GM23248 (cell line): ENCODE measurements at regions not wholly inside any gene's neighbourhood (a gene's known extent, or its start where the extent isn't known, plus 50 kb on each side); places are given as distances from the start of the nearest gene placed in this dataset.

Experiments used
- DNase-seq: peaks from one replicate; pipeline ENCODE4 v3.0.0-alpha.2; 2015
- H2AFZ ChIP-seq: fragments of 200-600 bp; sonication (generic); 2 replicates; pipeline ENCODE4 v1.6.1; 2016; ENCODE audit warnings: antibody characterized with exemption
- H3F3A ChIP-seq: fragments of 200-600 bp; sonication (generic); 2 replicates; pipeline ENCODE4 v1.6.1; 2016; ENCODE audit warnings: mild to moderate bottlenecking, antibody characterized with exemption, mixed run types; ENCODE audit not compliant: insufficient read depth
- H3K27ac ChIP-seq: fragments of 200-600 bp; sonication (generic); 2 replicates; pipeline ENCODE4 v1.5.1; 2016; ENCODE audit warnings: mild to moderate bottlenecking
- H3K27me3 ChIP-seq: fragments of 200-600 bp; sonication (generic); replicated peaks from 2 replicates; pipeline ENCODE4 v1.6.1; 2016; ENCODE audit warnings: mild to moderate bottlenecking; ENCODE audit not compliant: insufficient read depth
- H3K36me3 ChIP-seq: fragments of 200-600 bp; sonication (generic); 2 replicates; pipeline ENCODE4 v1.6.1; 2016; ENCODE audit warnings: low read depth, mild to moderate bottlenecking
- H3K4me1 ChIP-seq: fragments of 200-600 bp; sonication (generic); 2 replicates; pipeline ENCODE4 v1.6.1; 2016; ENCODE audit warnings: mild to moderate bottlenecking; ENCODE audit not compliant: insufficient read depth
- H3K4me2 ChIP-seq: fragments of 200-600 bp; sonication (generic); one replicate; pipeline ENCODE4 v1.6.1; 2016; ENCODE audit warnings: mild to moderate bottlenecking; ENCODE audit not compliant: unreplicated experiment
- H3K4me3 ChIP-seq: fragments of 200-600 bp; sonication (generic); 2 replicates; pipeline ENCODE4 v1.5.1; 2016; ENCODE audit warnings: mild to moderate bottlenecking
- H3K79me2 ChIP-seq: fragments of 200-600 bp; sonication (generic); 2 replicates; pipeline ENCODE4 v1.6.1; 2016; ENCODE audit warnings: mild to moderate bottlenecking; ENCODE audit not compliant: insufficient read depth
- H3K9ac ChIP-seq: fragments of 200-600 bp; sonication (generic); 2 replicates; pipeline ENCODE4 v1.6.1; 2016; ENCODE audit warnings: mild to moderate bottlenecking
- H3K9me2 ChIP-seq: fragments of 200-600 bp; sonication (generic); 2 replicates; pipeline ENCODE4 v1.6.1; 2016; ENCODE audit warnings: mixed run types, mild to moderate bottlenecking, moderate library complexity; ENCODE audit not compliant: insufficient read depth
- H3K9me3 ChIP-seq: fragments of 200-600 bp; sonication (generic); one replicate; pipeline ENCODE4 v1.6.1; 2017; ENCODE audit warnings: low read depth
- H4K20me1 ChIP-seq: fragments of 200-600 bp; sonication (generic); 2 replicates; pipeline ENCODE4 v1.6.0; 2016; ENCODE audit not compliant: insufficient read depth
- EZH2 ChIP-seq: fragments of 200-600 bp; sonication (generic); IDR thresholded peaks from 2 replicates; pipeline ENCODE4 v1.6.1; 2018; ENCODE audit warnings: antibody characterized with exemption, mild to moderate bottlenecking; ENCODE audit not compliant: insufficient read depth, poor library complexity, severe bottlenecking
- EZH2phosphoT487 ChIP-seq: fragments of 200-600 bp; sonication (generic); IDR thresholded peaks from 2 replicates; pipeline ENCODE4 v1.6.1; 2018; ENCODE audit warnings: antibody characterized with exemption, moderate library complexity, mild to moderate bottlenecking, low read depth; ENCODE audit not compliant: insufficient read depth
- WGBS, 2 experiments: methylation state at CpG; one replicate each; pipeline ENCODE4 v1.1.6; 2015 to 2017; ENCODE audit warnings: low lambda C conversion rate in 2 of 2, low coverage in 1 of 2; ENCODE audit errors: missing lambda C conversion rate in 2 of 2; 5-methylcytosine and 5-hydroxymethylcytosine counted together
- in situ Hi-C: fragments of 300-500 bp; cut with MboI; formaldehyde crosslinking; loops from 2 replicates; pipeline ENCODE4 v1.15.0; 2020

DNA sequence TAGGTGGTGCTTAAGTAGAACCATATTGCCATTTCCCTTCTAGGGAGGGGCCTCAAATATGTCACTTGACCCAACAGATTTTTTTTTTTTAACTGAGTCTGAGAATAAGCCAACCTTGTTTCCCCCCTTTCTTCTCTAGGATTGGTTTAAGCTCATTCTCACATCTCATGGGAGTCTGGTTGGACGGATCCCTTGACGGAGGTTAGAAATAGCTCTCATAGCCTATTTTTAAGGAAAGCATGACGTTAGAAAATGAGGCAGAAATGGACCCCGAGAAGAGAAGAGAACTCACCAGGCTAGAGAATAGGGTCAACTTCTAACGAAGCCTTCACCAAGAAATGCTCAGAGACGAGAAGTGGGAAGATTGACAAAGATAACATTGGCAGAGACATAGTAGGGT lies 95.1 kb upstream of the ZFHX3 start:
- Histone ChIP-seq H3F3A (no peaks in the 10 kb centered on the region), H3K4me2 (no peak overlapping the region), H3K27ac (no peak overlapping the region), H4K20me1 (no peaks in the 10 kb centered on the region), H3K36me3 (no peaks in the 10 kb centered on the region), H3K27me3 (no peaks in the 10 kb centered on the region), H3K79me2 (no peaks in the 10 kb centered on the region), H2AFZ (no peak overlapping the region), H3K9me2 (no peaks in the 10 kb centered on the region; the same call in 1 of the 2 replicates), H3K9ac (no peak overlapping the region), H3K4me1 (peaks cover 4% of the 10 kb centered on the region; the same call in 1 of the 2 replicates), H3K4me3 (no peak overlapping the region), H3K9me3 (no peaks in the 10 kb centered on the region)
- no peak for TF ChIP-seq EZH2phosphoT487
- WGBS, 2 experiments, result 95% methylated on average over 6 of the region's 6 CpGs
- DNase-seq, result no peak
- in situ Hi-C loops, result no loop called here

DNA sequence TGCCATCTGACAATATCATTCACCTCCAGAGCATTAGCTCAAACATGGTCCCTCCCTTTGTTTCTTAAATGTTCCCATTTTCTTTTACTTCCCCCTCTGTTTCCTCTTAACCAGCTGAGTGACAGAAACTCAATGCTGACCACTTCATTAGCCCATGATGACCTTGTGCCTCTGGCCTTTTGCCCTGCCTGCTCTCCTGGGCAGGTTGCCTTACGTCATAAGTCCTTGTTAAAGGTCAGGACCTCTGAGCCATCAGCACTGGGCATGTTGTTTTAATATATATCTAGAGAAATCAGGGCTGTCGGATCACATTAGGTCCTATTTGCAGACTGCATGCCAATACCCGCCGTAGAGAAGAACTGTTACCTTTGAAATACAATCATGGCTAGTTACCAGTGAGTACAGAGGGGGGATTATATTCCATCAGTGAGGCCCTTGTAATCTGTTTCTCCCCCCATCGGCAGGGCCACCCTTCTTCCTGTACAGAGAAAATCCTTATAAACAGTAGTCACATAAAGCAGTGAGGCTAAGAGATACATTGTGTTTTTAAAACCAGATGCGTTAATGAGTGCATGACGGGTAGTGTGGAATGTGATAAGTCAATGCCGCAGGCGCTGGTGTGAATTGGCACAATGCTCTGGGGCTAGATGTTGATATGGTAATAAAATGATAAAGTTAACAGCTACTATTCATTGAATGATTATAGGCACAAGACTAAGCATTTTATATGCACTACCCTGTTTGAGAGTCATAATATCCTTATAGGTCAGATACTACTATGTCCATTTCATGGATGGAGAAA lies 94.3 kb upstream of the ZFHX3 start:
- Histone ChIP-seq H3K36me3 (no peaks in the 10 kb centered on the region), H3K79me2 (no peaks in the 10 kb centered on the region), H3K9ac (no peak overlapping the region), H3K9me3 (no peaks in the 10 kb centered on the region), H3K27me3 (no peaks in the 10 kb centered on the region), H3K9me2 (no peaks in the 10 kb centered on the region; the same call in 1 of the 2 replicates), H2AFZ (no peak overlapping the region), H3K4me3 (no peak overlapping the region), H3K4me2 (no peak overlapping the region), H4K20me1 (no peaks in the 10 kb centered on the region), H3F3A (no peaks in the 10 kb centered on the region), H3K27ac (no peak overlapping the region), H3K4me1 (peaks cover 4% of the 10 kb centered on the region; the same call in 1 of the 2 replicates)
- no peak for DNase-seq
- TF ChIP-seq EZH2phosphoT487, result no peak
- no peak for TF ChIP-seq EZH2
- WGBS, 2 experiments, result 86 to 88% methylated on average over 9 of the region's 9 CpGs
- in situ Hi-C loops, result no loop called here

DNA sequence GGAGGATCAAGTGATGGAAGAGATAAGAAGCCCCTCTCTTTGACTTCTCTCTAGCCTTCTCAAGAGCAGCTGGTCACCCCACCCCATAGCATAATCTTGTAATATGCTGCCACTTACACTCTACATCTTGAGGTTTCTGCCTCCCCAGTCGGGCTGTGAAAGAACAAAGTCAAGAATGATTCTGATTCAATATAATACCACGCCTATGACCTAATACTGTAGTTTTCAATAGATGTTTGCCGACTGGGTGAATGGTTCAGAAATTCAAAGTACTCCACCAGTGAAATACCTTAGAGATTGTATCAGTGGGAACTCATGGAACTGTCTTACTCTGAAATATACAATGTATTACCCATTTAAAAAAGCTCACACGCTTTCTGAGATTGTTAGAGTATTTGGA lies 93.0 kb upstream of the ZFHX3 start:
- H3F3A ChIP-seq, result no peaks in the 10 kb centered on the region
- WGBS, 2 experiments, result 88% methylated on average over 4 of the region's 4 CpGs
- no peaks in the 10 kb centered on the region; the same call in 1 of the 2 replicates for H3K9me2 ChIP-seq
- in situ Hi-C loops, result no loop called here
- no peaks in the 10 kb centered on the region for H4K20me1 ChIP-seq
- H3K27ac ChIP-seq, result no peak overlapping the region
- no peak overlapping the region for H3K4me3 ChIP-seq
- no peaks in the 10 kb centered on the region for H3K27me3 ChIP-seq
- no peaks in the 10 kb centered on the region for H3K9me3 ChIP-seq
- no peak overlapping the region for H3K9ac ChIP-seq
- TF ChIP-seq EZH2 (no peak), EZH2phosphoT487 (no peak)
- H2AFZ ChIP-seq, result no peak overlapping the region
- DNase-seq, result no peak
- H3K4me1 ChIP-seq, result peaks cover 4% of the 10 kb centered on the region; the same call in 1 of the 2 replicates
- no peaks in the 10 kb centered on the region for H3K79me2 ChIP-seq
- no peaks in the 10 kb centered on the region for H3K36me3 ChIP-seq
- H3K4me2 ChIP-seq, result no peak overlapping the region

DNA sequence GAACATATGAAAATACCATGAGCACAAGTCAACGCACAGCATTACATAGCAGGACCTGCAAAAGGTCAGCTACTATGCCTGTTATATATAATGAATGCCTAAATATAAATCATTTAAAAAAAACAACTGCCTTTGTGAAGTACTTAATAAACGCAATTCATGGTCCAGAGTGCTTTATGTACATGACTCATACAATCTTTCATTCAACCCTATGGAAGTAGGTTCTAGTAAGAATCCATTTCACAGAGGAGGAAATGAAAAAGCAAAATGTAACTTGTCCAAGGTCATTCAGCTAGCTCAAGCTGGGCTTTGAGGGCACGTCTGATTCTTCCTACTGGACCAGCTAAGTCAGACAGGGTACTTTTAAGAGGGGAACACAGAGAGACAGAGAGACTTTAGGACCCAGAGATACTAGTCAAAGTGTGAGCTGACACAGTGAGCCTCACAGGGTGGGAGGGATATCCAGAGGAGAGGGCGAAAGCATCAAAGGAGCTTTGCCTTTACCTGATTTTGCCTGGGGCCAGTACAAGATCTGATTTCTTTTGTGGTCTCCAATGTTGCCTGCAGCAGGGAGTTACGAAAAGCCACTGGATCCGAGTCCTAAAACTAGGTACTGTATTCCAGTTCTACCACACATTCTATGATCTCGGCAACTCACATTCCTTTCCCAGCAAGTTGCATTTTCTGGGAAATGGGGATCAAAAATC lies 83.4 kb upstream of the ZFHX3 start:
- H3F3A ChIP-seq, result peaks cover 8% of the 10 kb centered on the region; the same call in 1 of the 2 replicates
- WGBS, 2 experiments, result 82 to 84% methylated on average over 7 of the region's 7 CpGs
- DNase-seq, result no peak
- H3K9ac ChIP-seq, result no peak overlapping the region
- H3K27me3 ChIP-seq, result no peaks in the 10 kb centered on the region; the same call in 1 of the 2 replicates
- in situ Hi-C loops, result no loop called here
- no peaks in the 10 kb centered on the region for H3K9me2 ChIP-seq
- H3K27ac ChIP-seq, result no peak overlapping the region
- H3K36me3 ChIP-seq, result no peaks in the 10 kb centered on the region
- TF ChIP-seq EZH2 (no peak), EZH2phosphoT487 (no peak)
- H3K79me2 ChIP-seq, result no peaks in the 10 kb centered on the region
- H3K4me3 ChIP-seq, result no peak overlapping the region
- H3K9me3 ChIP-seq, result no peaks in the 10 kb centered on the region
- no peaks in the 10 kb centered on the region for H4K20me1 ChIP-seq
- H3K4me2 ChIP-seq, result no peak overlapping the region
- no peak overlapping the region for H2AFZ ChIP-seq
- peaks cover 6% of the 10 kb centered on the region; the same call in 1 of the 2 replicates for H3K4me1 ChIP-seq
